GM12875 (cell line): ENCODE measurements at regions not wholly inside any gene's neighbourhood (a gene's known extent, or its start where the extent isn't known, plus 50 kb on each side); places are given as distances from the start of the nearest gene placed in this dataset.

Experiments used
- H3K4me3 ChIP-seq: one replicate; pipeline ENCODE4 v1.5.1; 2011; ENCODE audit warnings: low read depth, low read length, control low read depth
- TF ChIP-seq, protein P1 (sequence below): IDR thresholded peaks from 2 replicates; pipeline ENCODE4 v1.5.1; 2011; ENCODE audit warnings: low read depth, mild to moderate bottlenecking, control low read depth, inconsistent platforms, low read length, moderate library complexity, borderline replicate concordance; ENCODE audit not compliant: insufficient read depth

GRCh38 chr2:153394686-153395085 lies 83.9 kb downstream of the RPRM start:
- no peak overlapping the region for H3K4me3 ChIP-seq
- TF ChIP-seq, protein P1, sequence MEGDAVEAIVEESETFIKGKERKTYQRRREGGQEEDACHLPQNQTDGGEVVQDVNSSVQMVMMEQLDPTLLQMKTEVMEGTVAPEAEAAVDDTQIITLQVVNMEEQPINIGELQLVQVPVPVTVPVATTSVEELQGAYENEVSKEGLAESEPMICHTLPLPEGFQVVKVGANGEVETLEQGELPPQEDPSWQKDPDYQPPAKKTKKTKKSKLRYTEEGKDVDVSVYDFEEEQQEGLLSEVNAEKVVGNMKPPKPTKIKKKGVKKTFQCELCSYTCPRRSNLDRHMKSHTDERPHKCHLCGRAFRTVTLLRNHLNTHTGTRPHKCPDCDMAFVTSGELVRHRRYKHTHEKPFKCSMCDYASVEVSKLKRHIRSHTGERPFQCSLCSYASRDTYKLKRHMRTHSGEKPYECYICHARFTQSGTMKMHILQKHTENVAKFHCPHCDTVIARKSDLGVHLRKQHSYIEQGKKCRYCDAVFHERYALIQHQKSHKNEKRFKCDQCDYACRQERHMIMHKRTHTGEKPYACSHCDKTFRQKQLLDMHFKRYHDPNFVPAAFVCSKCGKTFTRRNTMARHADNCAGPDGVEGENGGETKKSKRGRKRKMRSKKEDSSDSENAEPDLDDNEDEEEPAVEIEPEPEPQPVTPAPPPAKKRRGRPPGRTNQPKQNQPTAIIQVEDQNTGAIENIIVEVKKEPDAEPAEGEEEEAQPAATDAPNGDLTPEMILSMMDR, result no peak

- TF ChIP-seq, protein P1, result no peak
- H3K4me3 ChIP-seq, result no peak overlapping the region
These were observed 84.3 kb downstream of the RPRM start for GRCh38 chr2:153394247-153394646.

- TF ChIP-seq, protein P1, result no peak
- no peak overlapping the region for H3K4me3 ChIP-seq
These were observed 85.0 kb downstream of the RPRM start for GRCh38 chr2:153393518-153393917.

- no peak overlapping the region for H3K4me3 ChIP-seq
- TF ChIP-seq, protein P1, result no peak
These were observed 87.4 kb downstream of the RPRM start for GRCh38 chr2:153391131-153391530.

GRCh38 chr2:153388246-153388645 lies 90.3 kb downstream of the RPRM start:
- TF ChIP-seq, protein P1, result no peak
- H3K4me3 ChIP-seq, result no peak overlapping the region

DNA sequence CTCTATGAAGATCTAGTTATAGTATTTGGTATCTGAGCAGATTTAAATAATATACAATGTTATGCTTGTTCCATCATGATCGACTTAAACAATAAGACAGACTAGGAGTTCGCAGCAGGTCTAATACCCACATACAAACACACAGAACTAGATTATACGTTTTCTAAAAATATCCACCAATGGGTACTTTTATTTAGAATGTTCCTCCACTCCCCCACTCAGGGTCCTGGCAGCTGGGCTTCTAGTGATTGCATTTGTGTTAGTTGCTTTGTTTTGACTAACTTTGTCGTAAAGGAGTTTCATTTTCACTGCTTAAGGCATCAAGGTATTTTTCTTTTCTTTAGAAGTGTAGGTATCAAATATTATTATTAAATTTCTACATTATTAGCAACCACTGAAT lies 91.4 kb downstream of the RPRM start:
- H3K4me3 ChIP-seq, result no peak overlapping the region
- TF ChIP-seq, protein P1, result no peak

DNA sequence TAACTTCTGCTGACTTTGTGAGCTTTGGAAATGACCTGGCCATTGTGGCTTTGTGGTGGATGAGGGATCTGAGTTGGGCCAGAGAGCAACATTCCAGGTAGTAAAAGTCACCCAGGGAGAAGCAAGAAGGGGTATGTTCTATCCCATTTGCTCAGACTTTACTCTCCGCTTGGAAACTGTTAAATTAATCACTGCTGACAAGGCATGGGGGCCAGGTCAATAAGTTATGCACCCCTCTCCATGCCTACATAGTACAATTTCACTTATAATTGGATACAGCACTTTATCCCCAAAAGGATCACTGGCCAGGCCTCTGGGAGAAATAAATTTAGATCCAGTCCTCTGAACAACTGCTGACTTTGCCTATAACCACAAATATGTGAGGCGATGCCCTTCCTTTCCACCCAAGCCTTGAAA lies 92.1 kb downstream of the RPRM start:
- TF ChIP-seq, protein P1, result no peak
- H3K4me3 ChIP-seq, result no peak overlapping the region
